WTC11 (cell line): ENCODE measurements at regions not wholly inside any gene's neighbourhood (a gene's known extent, or its start where the extent isn't known, plus 50 kb on each side); places are given as distances from the start of the nearest gene placed in this dataset.

Experiments used
- ATF1 ChIP-seq: sonication (generic); formaldehyde crosslinking; IDR thresholded peaks from 2 replicates; pipeline ENCODE4 v1.8.1; 2023; ENCODE audit warnings: mild to moderate bottlenecking, moderate library complexity, missing genetic modification reagents
- CBFB ChIP-seq: sonication (generic); formaldehyde crosslinking; IDR thresholded peaks from 2 replicates; pipeline ENCODE4 v1.8.1; 2022; ENCODE audit warnings: mild to moderate bottlenecking, low read depth, missing genetic modification reagents
- CDX4 ChIP-seq: fragments of 250-450 bp; sonication (Bioruptor Pico); IDR thresholded peaks from 2 replicates; pipeline ENCODE4 v1.9.0; 2021; ENCODE audit warnings: moderate library complexity, mild to moderate bottlenecking, inconsistent platforms, borderline replicate concordance
- CTCF ChIP-seq: fragments of 200-600 bp; IDR thresholded peaks from 2 replicates; pipeline ENCODE4 v1.8.0; 2022; ENCODE audit warnings: antibody characterized with exemption
- MAX ChIP-seq: sonication (generic); formaldehyde crosslinking; IDR thresholded peaks from 2 replicates; pipeline ENCODE4 v1.8.0; 2022; ENCODE audit warnings: mild to moderate bottlenecking, missing genetic modification reagents
- MLX ChIP-seq: sonication (generic); formaldehyde crosslinking; IDR thresholded peaks from 2 replicates; pipeline ENCODE4 v1.8.1; 2023; ENCODE audit warnings: mild to moderate bottlenecking, missing genetic modification reagents, moderate library complexity
- NR2C2 ChIP-seq: sonication (generic); formaldehyde crosslinking; IDR thresholded peaks from 2 replicates; pipeline ENCODE4 v1.8.0; 2022; ENCODE audit warnings: mild to moderate bottlenecking, missing genetic modification reagents
- PREB ChIP-seq: sonication (generic); formaldehyde crosslinking; IDR thresholded peaks from 2 replicates; pipeline ENCODE4 v1.8.1; 2022; ENCODE audit warnings: mild to moderate bottlenecking, missing genetic modification reagents, moderate library complexity, borderline replicate concordance
- RELA ChIP-seq: sonication (generic); formaldehyde crosslinking; IDR thresholded peaks from 2 replicates; pipeline ENCODE4 v1.8.1; 2022; ENCODE audit warnings: missing genetic modification reagents, mild to moderate bottlenecking, borderline replicate concordance
- USF2 ChIP-seq: sonication (generic); formaldehyde crosslinking; IDR thresholded peaks from 2 replicates; pipeline ENCODE4 v1.8.1; 2023; ENCODE audit warnings: mild to moderate bottlenecking, missing genetic modification reagents, moderate library complexity
- ZNF138 ChIP-seq: sonication (generic); formaldehyde crosslinking; conservative IDR thresholded peaks from 2 replicates; pipeline ENCODE4 v1.8.1; 2022; ENCODE audit warnings: mild to moderate bottlenecking, moderate library complexity, missing genetic modification reagents
- ZNF532 ChIP-seq: fragments of 250-450 bp; sonication (Bioruptor Pico); IDR thresholded peaks from 2 replicates; pipeline ENCODE4 v1.9.0; 2021; ENCODE audit warnings: mild to moderate bottlenecking, borderline replicate concordance

- TF ChIP-seq CTCF (no peak), PREB (CRISPR knock-in tag) (no peak), NR2C2 (CRISPR knock-in tag) (no peak), CBFB (CRISPR knock-in tag) (no peak), ATF1 (CRISPR knock-in tag) (no peak), ZNF532 (no peak), CDX4 (CRISPR knock-in tag) (no peak), ZNF138 (CRISPR knock-in tag) (no peak), MLX (CRISPR knock-in tag) (no peak), MAX (CRISPR knock-in tag) (no peak), USF2 (no peak), RELA (CRISPR knock-in tag) (no peak)
Observed at GRCh38 chr10:81042647-81043046, 504.9 kb downstream of the SH2D4B start.
